ENCODE measurements at regions not wholly inside any gene's neighbourhood (a gene's known extent, or its start where the extent isn't known, plus 50 kb on each side); places are given as distances from the start of the nearest gene placed in this dataset.

- no peak for DNase-seq
Measured at GRCh38 chr16:51708861-51709260, 557.8 kb upstream of the SALL1 start.

DNA sequence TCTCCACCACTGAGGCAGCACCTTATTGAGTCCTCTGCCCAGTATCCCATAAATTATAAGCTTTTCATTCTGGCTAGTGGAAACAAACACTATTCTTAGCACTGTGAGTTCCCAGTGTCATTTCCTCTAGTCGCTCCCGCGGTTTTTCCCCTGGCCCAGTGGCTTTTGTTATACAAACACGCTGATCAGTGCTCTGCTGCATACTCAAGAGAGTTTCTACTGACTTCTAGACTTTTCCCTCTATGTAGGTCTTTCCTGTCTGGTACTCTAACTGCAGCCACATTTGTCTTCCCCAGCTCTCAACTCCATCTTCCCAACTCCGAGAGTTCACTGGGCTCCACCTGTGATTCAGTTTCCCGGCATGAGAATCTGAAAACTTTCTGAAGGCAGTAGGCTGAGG is 556.6 kb upstream of the SALL1 start:
- DNase-seq, result no peak

DNA sequence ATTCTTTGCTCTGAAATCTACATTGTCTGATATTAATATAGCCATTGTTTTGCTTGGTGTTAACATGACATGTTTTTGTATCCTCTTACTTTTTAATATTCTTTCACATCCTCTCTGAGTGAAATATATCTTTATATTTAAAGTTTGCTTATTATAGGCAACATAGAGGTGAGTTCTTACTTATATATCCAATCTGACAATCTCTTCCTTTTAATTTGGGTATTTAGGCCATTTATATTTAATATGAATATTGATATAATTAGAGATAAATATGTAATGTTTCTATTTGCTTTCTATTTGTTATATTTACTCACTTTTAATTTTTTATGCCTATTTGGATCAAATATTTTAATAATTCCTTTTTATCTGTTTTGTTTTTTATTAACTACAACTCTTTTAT is 554.1 kb upstream of the SALL1 start:
- DNase-seq, result no peak

- no peak for DNase-seq
Measured at GRCh38 chr16:51701025-51701424, 550.0 kb upstream of the SALL1 start.

- no peak for DNase-seq
Measured at GRCh38 chr16:51699686-51700396, 548.8 kb upstream of the SALL1 start.

DNA sequence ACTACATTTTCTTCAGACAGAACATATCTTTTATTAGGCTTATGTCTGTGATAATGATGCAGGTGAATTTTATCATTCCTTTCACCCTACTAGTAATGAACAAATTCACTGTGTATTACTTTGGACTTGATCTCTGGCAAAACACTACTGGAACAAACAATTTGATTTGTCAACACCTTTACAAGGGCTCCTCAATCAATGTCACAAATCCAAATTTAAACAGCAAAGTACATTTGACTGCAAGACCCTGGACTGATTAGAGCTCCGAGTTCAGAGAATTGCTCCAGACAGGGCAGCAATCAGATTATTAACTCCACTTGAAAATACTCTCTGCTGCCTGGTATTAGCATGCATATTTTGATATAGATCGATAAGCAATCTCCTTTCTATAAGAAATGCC is 547.6 kb upstream of the SALL1 start:
- no peak for DNase-seq

- DNase-seq, result no peak
Measured at GRCh38 chr16:51697454-51697853, 546.4 kb upstream of the SALL1 start.

DNA sequence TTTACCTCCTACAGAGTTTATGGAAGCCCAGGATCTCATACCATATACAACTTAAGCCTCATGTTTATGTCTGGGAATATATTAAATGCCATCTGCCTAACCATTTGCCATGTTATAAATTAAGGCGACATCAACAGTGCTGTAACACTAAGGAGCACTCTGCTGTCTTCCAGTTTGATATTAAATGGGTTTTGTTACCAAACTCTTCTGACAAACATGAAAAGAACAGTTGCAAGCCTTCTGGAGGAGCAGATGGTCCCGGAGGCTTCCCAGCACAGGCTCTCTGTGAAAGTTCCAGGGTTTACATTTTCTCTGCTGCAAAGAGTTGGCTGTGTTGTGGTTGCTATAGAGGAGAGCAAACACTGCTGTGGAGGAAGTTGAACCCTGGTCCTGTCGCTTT is 545.3 kb upstream of the SALL1 start:
- DNase-seq, result no peak

DNA sequence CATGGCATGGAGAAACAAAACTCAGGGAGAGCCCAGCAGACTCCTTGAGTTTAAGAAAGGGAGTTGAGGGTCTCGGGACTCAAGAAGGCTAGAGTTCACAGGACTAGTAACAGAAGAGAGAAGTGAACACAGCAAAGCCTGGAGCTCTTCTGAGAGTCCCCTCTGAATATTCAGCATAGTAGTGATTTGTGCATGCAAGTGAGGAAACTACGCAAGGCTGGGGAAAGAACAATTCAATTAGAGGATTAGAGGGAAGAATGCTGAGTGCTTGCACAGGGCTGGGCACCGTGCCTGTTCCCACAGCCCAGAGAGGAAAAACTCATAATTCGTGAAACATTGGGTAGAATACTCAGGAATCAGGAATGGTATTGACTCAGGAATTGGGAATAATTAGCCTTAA is 540.0 kb upstream of the SALL1 start:
- DNase-seq, result no peak

GRCh38 chr16:51685498-51685897 is 534.4 kb upstream of the SALL1 start:
- DNase-seq, result no peak

DNA sequence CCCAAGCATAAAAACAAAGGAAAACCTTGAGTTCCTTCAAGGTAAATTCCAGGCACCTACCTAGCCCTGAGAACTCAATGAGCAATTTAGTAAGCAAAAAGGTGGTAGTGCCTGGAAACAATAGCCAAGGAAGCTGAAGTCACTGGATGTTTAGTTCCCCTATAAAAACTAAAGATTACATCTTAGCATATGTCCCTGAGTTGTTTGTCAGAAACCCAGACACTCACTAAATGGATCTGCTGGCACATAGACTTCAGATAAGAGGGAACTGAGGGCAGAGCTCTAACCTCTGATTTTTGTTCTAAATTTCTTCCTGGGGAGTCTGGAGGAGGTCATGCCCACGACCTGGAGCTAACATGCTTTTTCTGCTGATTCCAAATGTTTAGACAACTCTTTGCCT is 532.8 kb upstream of the SALL1 start:
- no peak for DNase-seq

GRCh38 chr16:51682905-51683304 is 531.8 kb upstream of the SALL1 start:
- no peak for DNase-seq

- DNase-seq, result no peak
Measured at GRCh38 chr16:51674615-51675014, 523.5 kb upstream of the SALL1 start.

- DNase-seq, result no peak
Measured at GRCh38 chr16:51670527-51670926, 519.5 kb upstream of the SALL1 start.

GRCh38 chr16:51666821-51667220 is 515.8 kb upstream of the SALL1 start:
- DNase-seq, result no peak

- no peak for DNase-seq
Measured at GRCh38 chr16:51666074-51666473, 515.0 kb upstream of the SALL1 start.

DNA sequence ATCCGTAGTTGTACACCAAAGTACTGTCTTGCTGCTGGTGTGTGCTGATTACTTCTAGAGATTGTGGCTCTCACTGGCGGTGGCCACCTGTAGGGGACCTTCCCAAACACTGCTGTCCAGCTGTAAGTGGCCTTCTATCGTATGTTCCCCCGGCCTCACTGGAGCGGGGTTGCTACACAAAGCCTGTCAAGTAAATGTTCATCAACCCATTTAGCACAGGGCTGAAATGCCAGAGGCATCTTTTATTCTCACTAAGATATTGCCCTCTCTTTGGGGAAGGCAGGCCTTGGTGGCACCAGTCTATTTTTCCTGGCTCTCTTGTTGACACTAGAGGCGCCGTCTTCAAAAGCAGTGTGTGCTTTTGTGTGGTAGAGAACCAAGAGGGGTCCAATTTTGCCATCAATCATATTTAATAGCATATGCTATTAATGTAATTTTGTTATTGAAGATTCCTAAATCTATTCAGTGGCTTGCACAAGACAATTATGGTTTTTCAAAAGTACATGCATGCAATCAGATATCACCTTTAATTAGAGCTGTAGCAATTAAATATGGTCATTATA is 514.4 kb upstream of the SALL1 start:
- DNase-seq, result no peak

DNA sequence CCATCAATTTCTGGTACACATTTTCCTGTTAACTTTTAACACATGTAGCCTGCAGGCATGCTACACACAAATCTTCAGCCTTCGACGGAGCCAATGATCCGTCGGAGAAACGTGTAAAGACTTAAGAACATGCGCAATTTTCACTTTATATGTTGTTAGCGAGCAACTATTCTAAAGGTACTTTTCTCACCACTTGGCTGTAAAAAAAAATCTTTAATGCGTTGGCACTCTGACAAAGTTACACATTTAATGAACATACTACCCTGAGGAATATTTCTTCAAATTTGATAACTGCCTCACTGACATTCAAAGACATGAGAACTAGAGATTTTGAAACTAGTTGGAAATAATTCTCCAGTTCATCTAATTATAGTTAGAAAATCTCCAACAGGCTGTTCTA is 507.5 kb upstream of the SALL1 start:
- no peak for DNase-seq

DNA sequence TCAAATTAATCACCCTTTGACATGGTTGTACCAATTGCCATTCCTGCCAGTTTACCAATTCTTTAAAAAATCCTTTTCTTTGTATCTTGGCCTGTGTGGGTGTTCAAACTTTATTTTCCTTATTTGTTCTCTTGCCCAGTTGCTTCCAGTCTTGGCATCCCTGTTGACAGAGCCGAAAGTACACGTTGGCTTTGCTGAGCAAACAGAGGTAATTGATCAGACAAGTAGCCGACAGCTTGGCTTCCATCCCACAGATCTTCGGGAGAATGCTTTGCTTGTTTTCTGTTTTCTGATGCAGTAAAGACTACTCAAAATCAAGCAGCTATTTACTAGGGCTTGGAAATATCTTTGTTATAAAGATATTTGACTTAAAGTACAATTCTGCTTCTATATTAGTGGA is 506.8 kb upstream of the SALL1 start:
- DNase-seq, result no peak

GRCh38 chr16:51655249-51655648 is 504.2 kb upstream of the SALL1 start:
- DNase-seq, result no peak

- no peak for DNase-seq
Measured at GRCh38 chr16:51651061-51651466, 500.0 kb upstream of the SALL1 start.

- no peak for DNase-seq
Measured at GRCh38 chr16:51649631-51650030, 498.6 kb upstream of the SALL1 start.

GRCh38 chr16:51648526-51648925 is 497.5 kb upstream of the SALL1 start:
- DNase-seq, result no peak

- no peak for DNase-seq
Measured at GRCh38 chr16:51641191-51641765, 490.2 kb upstream of the SALL1 start.

DNA sequence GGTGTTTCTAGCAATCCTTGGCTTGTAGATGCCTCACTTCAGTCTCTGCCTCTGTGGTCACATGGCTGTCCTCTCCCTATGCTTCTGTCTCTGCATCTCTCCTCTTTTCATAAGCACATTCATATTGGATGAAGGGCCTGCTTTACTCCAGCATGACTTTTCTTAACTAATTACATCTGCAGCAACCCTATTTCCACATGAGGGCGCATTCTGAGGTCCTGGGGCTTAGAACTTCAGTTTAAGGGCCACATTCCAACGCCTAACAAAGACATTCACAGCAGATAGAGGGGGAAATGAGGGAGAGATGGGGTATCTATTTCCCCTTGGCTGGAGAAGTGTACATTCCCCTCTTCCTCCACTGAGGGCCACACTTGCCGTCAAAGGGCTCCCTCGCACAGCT is 489.1 kb upstream of the SALL1 start:
- no peak for DNase-seq
